CD4-positive, alpha-beta T cell treated with Interferon alpha-2 for 1 hour (primary cell): ENCODE measurements at regions not wholly inside any gene's neighbourhood (a gene's known extent, or its start where the extent isn't known, plus 50 kb on each side); places are given as distances from the start of the nearest gene placed in this dataset.
"Not testable (repeated sequence)": the region's sequence is repeated elsewhere in the genome, so short reads cannot be mapped to it uniquely, and the experiment has no call there.

Experiments
- DNase-seq, 2 donors: peaks; one replicate each; pipeline ENCODE4 v3.0.0-alpha.2; 2020 to 2022

- no peak for DNase-seq
Measured at GRCh38 chr1:65020774-65021173, 54.4 kb upstream of the JAK1 start.

DNA sequence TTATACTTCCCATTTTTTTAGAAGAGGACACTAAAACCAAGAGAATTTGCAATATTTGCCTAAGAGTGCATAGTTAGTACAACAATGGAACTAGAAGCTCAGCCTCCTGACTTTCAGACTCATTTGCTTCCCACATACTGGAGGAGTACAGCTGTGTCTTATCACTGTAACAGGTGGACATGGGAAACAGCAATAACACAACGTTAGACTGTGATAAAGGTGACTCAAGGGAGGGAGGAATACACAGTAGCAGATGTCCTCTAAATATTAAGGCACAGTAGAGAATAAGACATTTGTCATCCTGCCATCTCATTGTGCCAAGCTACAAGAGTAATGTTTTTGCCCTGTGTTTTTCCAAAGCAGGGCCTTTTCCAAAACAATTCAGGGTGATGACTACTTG is 55.4 kb upstream of the JAK1 start:
- no peak for DNase-seq

- DNase-seq: no peak
Measured at GRCh38 chr1:65022216-65022615, 55.9 kb upstream of the JAK1 start.

- no peak for DNase-seq
Measured at GRCh38 chr1:65025794-65026193, 59.4 kb upstream of the JAK1 start.

DNA sequence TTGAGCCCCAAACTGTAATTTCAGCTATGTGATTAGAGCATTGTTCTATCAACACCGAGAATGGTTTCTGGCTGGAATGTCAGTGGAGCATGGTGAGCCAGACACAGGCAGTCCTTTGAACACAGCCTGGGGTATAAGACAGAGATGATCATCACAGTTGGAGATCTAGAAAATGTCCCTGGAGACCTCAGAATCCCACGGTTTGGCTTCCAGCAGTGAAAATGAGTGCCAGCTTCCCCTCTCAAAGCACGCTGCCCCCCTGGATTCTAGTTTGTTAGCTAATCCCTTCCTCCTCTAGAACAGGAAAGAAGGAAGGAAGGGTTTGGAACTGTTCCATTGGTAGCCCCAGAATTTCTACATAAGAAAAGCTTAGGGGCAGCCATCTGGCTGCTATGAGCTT is 59.9 kb upstream of the JAK1 start:
- DNase-seq: no peak

GRCh38 chr1:65027666-65028358 is 61.5 kb upstream of the JAK1 start:
- DNase-seq: no peak

DNA sequence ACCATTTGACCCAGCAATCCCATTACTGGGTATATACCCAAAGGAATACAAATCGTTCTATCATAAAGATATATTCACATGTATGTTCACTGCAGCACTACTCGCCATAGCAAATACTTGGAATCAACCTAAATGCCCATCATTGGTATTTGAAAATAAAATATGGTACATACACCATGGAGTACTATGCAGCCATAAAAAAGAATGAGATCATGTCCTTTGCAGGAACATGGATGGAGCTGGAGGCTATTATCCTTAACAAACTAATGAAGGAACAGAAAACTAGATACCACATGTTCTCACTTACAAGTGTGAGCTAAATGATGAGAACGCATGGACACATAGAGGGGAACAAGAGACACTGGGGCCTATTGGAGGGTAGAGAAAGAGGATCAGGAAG is 63.1 kb upstream of the JAK1 start:
- DNase-seq: not testable (repeated sequence)

DNA sequence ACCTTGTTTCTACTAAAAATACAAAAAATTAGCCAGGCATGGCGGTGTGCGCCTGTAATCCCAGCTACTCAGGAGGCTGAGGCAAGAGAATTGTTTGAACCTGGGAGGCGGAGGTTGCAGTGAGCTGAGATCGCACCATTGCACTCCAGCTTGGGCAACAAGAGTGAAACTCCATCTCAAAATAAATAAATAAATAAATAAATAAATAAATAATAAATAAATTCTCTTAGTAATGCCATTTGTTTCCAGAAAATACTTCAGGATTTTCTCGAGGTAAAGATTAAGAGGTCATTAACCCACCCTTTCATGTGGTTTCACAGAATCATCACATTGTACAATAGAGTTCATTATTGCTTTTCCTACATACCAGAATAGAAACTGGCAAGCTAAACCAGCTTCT is 68.5 kb upstream of the JAK1 start:
- DNase-seq: not testable (repeated sequence)

- DNase-seq: no peak
Measured at GRCh38 chr1:65036570-65037051, 70.3 kb upstream of the JAK1 start.

GRCh38 chr1:65039066-65039465 is 72.7 kb upstream of the JAK1 start:
- no peak for DNase-seq

- DNase-seq: no peak
Measured at GRCh38 chr1:65039508-65039907, 73.2 kb upstream of the JAK1 start.

GRCh38 chr1:65042467-65042866 is 76.1 kb upstream of the JAK1 start:
- DNase-seq: no peak

- DNase-seq: no peak
Measured at GRCh38 chr1:65044411-65044810, 78.1 kb upstream of the JAK1 start.

GRCh38 chr1:65045022-65045817 is 78.9 kb upstream of the JAK1 start:
- no peak for DNase-seq

GRCh38 chr1:65048335-65048734 is 82.0 kb upstream of the JAK1 start:
- DNase-seq: no peak

GRCh38 chr1:65049941-65050713 is 83.8 kb upstream of the JAK1 start:
- DNase-seq: peak in 1 of 2 donors; percentile 34

GRCh38 chr1:65050735-65051134 is 84.4 kb upstream of the JAK1 start:
- DNase-seq: no peak

DNA sequence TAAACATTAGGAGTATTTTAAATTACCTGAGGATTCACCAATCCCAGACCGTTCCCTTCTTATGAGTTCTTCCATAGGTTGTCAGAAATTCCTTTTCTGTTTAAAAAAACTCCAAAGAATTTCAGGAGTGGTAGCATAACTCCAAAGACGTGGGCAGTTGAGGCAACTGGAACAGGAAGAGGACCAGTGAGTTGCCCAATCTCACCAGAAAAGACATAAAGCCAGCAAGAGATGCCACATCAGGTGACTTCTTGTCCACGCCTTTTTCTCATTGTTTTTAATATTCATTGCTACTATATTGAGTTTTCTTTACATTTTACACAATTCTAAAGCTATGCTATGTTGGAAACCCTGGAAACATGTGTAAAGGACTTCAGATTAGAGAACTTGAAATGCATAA is 88.1 kb upstream of the JAK1 start:
- no peak for DNase-seq

GRCh38 chr1:65055747-65056146 is 89.4 kb upstream of the JAK1 start:
- DNase-seq: no peak

GRCh38 chr1:65056234-65056633 is 89.9 kb upstream of the JAK1 start:
- no peak for DNase-seq

GRCh38 chr1:65056866-65057265 is 90.5 kb upstream of the JAK1 start:
- no peak for DNase-seq

DNA sequence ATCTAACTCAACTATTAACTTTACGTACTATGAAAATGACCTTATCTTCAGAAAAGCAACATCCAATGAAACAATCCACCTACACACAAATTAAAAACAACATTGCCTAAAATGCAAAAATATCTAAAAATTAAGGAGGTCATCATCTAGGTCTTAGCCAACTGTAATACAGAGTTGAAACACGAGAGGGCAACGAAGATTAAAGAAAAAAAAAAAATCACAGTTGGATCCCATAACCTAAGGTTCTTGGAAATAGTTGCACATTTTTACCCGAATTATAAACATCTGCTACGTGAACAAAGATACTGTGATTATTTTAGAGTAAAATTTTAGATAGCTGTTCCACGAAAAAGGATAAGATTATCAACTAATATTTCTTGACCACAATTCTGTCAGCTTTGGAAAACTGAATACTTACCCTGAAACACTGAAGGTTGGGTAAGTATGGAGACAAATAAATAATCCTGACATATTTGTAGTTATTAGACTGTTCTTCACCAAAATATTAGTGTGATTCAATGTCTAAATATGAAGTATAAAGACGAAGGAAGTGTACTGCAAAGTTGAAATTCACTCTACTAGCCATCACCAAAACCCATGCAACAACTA is 88.0 kb upstream of the AK4 start:
- peak in 1 of 2 donors; percentile 49 for DNase-seq

DNA sequence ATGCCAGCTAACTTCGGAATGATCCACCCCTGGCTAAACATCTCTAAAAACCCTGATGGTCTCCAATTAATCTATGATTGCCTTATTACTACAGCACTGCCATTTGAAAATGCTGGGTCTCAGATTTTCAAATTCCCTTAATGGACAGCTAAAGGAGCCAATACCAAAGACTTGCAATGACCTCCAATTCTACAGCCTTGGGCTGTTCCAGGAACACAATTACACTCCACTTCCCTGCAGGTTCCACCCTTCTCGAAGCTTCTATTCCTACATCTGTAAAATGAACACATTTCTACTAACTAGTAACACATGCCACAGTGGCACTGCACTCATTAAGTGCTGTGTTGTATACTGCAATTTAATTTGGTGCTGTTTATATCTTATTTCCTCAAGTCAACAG is 85.7 kb upstream of the AK4 start:
- DNase-seq: no peak
